HAP-1 (cell line): ENCODE measurements at regions not wholly inside any gene's neighbourhood (a gene's known extent, or its start where the extent isn't known, plus 50 kb on each side); places are given as distances from the start of the nearest gene placed in this dataset.

ENCODE experiments used
- DNase-seq, 2 experiments: peaks; one replicate each; pipeline ENCODE4 v3.0.0-alpha.2; 2016 to 2020; ENCODE audit warnings: low spot score in 2 of 2
- H3K27me3 ChIP-seq: fragments of 250-450 bp; sonication (Bioruptor Pico); 2 replicates; pipeline ENCODE4 v1.5.1; 2020; ENCODE audit warnings: low read depth, mild to moderate bottlenecking, moderate library complexity
- H3K36me3 ChIP-seq: fragments of 250-450 bp; sonication (Bioruptor Pico); replicated peaks from 2 replicates; pipeline ENCODE4 v1.5.1; 2020; ENCODE audit warnings: mild to moderate bottlenecking
- H3K4me1 ChIP-seq: fragments of 250-450 bp; sonication (Bioruptor Pico); 2 replicates; pipeline ENCODE4 v1.5.1; 2020; ENCODE audit warnings: mild to moderate bottlenecking
- H3K4me3 ChIP-seq: fragments of 250-450 bp; sonication (Bioruptor Pico); 2 replicates; pipeline ENCODE4 v1.5.1; 2020; ENCODE audit warnings: mild to moderate bottlenecking, moderate library complexity
- H3K9me3 ChIP-seq: fragments of 250-450 bp; sonication (Bioruptor Pico); 2 replicates; pipeline ENCODE4 v1.5.1; 2020; ENCODE audit warnings: mild to moderate bottlenecking, moderate library complexity
- in situ Hi-C: fragments of 300-500 bp; cut with MboI; formaldehyde crosslinking; loops from 3 replicates; pipeline ENCODE4 v1.14.3; 2020; ENCODE audit warnings: low sequenced_read_pairs, inconsistent platforms, mixed read lengths

DNA sequence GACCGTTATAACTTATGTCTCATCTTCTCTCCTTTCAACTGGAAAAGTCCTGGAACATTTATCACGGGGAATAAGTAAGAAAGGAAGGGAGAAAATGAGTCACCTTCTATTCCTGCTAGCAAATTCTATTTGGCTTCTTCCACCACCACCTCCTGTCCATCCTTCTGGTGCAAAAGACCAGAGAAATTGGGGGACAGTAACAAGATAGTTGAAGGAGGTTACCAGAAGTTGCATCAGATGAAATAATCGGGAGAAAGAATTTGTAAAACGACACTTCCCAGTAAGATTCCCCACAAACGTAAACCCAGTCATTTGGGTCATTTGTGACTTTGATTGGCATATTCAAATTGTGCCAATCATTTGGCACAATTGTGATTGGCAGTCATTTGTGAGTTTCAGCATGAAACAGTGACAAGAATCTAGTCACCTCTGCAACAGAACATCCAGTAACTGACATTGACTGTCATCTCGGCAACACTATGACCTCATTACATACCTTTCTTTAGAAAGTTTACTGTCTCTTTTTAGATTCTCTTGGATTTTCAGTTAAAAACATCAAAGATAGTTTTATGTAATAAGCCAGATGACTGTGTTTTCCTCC lies 51.3 kb upstream of the PIK3CG start:
- no peaks in the 10 kb centered on the region for H3K4me1 ChIP-seq
- no peak overlapping the region for H3K4me3 ChIP-seq
- in situ Hi-C loops, result no loop called here
- no peaks in the 10 kb centered on the region for H3K9me3 ChIP-seq
- no peaks in the 10 kb centered on the region for H3K27me3 ChIP-seq
- no peaks in the 10 kb centered on the region for H3K36me3 ChIP-seq
- no peak for DNase-seq

DNA sequence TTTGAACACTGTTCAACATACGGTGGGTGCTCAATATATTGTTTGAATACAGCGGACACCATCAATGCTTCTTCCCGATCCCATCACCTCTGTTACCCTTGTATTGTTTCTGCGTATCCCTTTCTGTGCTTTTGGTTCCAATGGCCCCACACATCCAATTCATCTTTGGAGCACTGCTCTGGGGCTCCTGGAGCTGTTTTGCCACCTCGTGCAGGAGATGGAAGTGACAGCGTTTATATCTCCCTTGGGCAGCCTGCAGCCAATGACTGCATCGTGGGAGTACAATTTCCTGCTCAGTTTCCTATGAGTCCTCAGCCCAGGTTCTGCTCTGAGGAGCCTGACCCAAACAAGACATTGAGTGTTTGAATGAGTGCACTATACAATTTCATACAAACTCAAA lies 50.2 kb upstream of the PIK3CG start:
- H3K27me3 ChIP-seq, result no peaks in the 10 kb centered on the region
- H3K4me3 ChIP-seq, result no peak overlapping the region
- in situ Hi-C loops, result no loop called here
- H3K36me3 ChIP-seq, result no peaks in the 10 kb centered on the region
- no peaks in the 10 kb centered on the region for H3K9me3 ChIP-seq
- DNase-seq, result no peak
- H3K4me1 ChIP-seq, result no peaks in the 10 kb centered on the region
